ENCODE measurements at regions not wholly inside any gene's neighbourhood (a gene's known extent, or its start where the extent isn't known, plus 50 kb on each side); places are given as distances from the start of the nearest gene placed in this dataset.
"Not testable (repeated sequence)": the region's sequence is repeated elsewhere in the genome, so short reads cannot be mapped to it uniquely, and the experiment has no call there.

DNA sequence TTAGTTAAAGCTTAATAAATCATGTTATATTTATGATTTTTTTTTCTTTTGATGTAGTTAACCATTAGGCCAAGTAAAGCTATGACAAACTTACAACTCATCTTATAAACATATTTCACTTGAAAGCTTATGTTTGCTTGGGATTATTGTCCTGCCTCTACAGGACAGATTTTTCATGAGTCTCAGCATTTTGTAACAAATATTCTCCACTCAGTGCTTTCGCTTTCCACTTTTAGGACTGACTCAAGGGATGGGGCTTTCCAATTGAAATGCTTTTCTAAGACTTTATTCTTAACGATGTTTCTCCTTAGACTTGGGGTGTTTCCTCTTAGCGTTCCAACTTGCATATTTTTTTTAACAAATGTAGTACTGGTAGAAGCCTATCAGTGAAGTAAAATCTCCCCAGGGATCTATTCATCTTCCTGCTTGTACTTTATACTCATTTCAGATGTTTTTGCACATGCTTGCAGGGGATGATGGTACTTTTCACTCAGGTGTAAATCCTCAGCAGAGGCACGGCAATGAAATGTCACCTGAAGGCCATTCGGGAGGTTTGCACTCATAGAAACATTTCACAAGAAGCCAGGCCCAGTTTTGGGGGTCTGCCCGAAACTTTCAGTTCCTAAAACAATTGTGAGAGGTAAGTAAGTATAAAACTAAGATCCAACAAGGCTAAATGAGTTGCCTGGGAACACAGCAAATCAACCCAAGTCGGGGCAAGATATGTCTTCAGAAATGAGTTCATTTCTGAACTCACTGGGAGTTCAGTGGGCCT lies 298.1 kb upstream of the FOXQ1 start:
- in situ Hi-C loops (cut with HindIII; ENCODE audit: low sequenced_read_pairs): no loop called here

DNA sequence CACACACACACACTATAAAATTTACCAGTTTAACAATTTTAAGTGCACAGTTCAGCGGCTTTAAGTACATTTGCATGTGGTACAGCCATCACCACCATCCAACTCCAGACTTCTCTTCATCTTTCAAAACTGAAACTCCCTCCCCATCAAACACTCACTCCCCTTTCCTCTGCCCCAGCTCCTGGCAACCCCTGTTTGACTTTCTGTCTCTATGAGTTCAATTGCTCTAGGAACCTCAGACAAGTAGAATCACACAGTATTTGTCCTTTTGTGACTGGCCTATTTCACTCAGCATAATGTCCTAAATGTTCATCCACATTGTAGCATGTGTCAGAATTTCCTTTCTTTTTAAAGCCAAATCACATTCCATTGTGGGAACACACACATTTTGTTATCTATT lies 302.8 kb upstream of the FOXQ1 start:
- in situ Hi-C loops (cut with HindIII; ENCODE audit: low sequenced_read_pairs): no loop called here

DNA sequence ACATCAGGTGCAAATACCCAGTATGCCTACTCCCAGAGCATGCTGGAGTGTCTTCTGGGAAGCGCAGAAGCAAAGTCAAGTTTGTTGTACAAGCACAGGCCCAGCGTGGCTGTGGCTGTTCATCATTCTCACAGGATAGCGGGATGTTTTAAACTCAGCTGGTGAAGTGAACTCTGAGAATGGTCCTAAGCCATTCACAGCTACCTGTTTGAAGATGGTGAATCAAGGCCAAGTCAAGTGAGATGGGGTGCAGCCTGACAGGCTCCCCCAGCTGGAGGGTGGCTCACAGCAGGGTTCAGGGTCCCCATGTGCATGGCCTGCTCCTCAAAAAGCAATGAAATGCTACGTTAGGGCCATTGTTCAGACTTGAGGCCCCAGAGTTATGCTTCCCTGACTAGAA lies 304.7 kb upstream of the FOXQ1 start:
- in situ Hi-C loops (cut with HindIII; ENCODE audit: low sequenced_read_pairs): no loop called here

DNA sequence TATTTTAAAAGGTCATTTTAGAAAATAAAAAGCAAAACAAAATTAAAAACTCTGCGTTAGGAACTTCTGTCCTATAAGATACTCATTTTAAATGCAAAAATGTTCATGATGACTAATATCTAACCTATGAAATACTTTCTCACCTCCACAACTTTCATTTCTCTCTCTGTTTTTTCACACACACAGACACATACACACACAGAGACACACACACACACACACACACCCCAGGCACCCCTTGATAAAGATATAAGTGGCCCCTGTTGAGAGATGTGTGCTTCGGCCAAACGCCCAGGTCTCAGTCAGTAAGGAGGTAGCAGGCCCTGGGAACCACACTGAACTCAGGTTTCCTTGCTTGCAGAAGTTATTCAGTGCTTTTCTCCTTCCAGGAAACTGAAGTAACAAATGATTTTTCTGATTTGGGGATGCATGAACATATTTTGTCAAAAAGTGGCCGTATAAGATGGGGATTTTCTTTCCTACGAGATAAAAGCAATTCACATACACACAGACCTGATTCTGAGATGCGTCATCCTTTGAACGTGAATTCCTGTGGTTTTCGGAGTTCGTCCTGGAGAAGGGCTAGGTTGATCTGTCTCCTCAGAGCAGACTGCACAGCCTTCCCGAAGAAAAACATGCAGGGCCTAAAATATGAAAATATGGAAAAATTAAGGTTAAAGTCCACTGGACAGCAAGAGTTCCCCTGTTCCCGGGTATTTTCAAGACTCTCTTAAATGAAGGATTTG lies 306.8 kb upstream of the FOXQ1 start:
- in situ Hi-C loops (cut with HindIII; ENCODE audit: low sequenced_read_pairs): no loop called here

DNA sequence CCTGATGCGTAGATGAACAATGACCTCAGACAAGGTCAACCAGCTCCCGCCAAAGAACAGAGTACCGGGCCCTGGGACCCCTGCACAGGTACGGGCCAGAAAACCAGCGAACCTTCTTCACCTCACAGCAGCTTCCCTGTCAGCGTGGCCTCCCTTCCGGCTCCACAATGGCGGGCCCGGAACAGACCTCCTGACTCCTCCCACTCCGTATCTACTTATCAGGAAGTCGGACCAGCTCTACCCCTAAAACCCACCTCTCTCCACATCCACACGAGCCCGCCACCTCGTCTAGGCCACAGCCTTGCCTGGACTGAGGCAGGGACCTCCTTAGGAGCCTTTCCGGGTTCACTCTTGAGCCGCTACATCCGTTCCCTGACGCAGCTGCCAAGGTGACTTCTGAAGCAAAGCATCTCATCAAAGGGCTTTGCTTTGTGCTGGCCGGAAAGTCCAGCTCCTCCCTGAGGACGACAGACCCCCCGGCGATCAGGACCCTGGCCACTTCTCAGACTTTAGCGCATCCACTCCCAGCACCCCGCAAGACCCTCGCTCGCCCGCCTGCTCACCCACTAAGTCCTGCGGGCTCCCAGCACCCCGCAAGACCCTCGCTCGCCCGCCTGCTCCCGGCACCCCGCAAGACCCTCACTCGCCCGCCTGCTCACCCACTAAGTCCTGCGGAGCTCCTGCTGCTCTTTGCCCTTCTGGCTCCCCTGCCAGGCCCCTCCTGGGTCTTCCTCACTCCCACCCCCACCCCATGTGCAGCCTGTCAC lies 308.3 kb upstream of the FOXQ1 start:
- in situ Hi-C loops (cut with HindIII; ENCODE audit: low sequenced_read_pairs): no loop called here

DNA sequence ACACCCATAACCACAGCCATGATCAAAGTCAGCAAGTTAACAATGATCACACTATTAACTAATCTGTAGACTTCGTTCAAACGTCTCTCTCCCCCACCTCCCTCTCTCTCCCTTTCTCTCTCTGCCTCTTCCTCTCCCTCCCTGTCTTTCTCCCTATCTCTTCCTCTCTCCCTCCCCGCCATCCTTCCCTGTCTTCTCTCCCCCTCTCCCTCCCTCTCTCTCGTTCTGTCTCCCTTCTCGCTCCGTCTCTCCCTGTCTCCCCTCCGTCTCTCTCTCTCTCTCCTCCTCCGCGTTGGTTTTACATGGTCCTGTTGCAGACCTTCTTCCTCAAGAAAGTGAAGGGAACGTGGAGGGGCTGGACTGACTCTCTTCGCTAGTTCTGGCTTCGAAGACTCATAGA lies 308.9 kb upstream of the FOXQ1 start:
- in situ Hi-C loops (cut with HindIII; ENCODE audit: low sequenced_read_pairs): no loop called here

DNA sequence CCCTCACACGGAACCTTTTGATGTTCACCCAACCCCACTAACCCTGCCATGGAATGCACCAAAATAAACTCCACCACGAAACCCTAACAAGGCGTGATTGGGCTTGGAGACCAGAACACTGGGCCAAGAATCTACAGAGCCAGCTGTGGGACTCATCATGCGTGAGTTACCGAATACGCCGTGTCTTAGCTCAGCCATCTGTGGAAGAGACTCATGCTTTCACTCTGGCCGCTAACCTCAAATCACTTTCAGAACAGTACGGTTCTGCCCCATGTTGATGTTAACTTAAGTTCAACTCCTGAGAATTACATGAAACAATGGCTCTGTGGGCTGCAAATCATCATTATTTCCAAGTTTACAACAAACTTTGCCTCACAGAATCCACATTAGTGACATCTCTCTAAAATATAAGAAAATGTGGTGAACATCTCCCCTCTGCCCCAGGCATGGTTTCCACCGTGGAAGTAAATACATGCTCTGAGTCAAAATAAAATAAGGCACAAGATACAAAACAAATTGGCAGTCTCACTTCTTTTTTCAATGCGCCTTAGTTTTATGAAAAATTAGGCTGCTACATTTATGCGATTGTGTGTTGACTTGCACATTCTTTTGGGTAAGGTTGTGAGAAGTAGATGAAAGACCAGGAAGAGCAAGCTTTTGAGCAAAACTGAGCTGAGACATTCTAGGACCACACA lies 308.9 kb upstream of the EXOC2 start:
- in situ Hi-C loops (cut with HindIII; ENCODE audit: low sequenced_read_pairs): no loop called here

DNA sequence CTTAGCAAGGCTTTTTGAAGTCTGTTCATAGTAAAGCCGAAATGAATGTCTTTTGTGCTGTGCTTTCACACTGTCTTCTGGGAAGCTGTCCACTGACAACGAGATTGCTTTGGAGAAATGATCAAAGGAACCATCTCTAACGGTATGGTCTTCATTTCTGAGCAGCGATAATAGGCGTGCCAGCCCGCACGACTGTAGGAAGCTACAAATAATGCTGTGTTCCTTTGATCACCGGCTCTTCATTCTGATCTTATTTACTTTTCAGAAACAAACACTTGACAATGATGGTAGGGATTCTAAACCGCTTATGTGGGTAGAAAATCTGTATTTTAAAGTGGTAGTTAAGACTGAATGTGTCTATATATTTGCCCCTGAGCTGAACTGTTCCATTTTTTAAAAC lies 306.6 kb upstream of the EXOC2 start:
- in situ Hi-C loops (cut with HindIII; ENCODE audit: low sequenced_read_pairs): no loop called here

DNA sequence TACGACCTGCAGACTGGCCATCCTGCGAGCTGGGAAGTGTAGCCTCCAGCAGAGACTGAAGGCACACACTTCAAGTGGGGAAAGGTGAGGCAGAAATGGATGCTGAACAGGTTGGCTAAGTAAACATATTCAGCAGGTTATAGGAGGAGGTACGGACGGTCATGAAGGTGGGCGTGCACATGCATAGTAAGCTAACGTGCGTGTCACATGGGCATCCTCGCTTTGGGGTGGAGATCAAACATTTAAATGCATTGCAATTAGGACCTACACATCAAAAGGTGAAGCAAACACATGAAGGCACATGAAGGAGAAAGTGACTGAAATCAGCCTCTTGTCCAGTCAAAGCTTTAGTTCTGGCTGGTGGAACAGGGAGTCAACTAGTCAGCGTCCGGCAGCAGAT lies 305.6 kb upstream of the EXOC2 start:
- in situ Hi-C loops (cut with HindIII; ENCODE audit: low sequenced_read_pairs): no loop called here

DNA sequence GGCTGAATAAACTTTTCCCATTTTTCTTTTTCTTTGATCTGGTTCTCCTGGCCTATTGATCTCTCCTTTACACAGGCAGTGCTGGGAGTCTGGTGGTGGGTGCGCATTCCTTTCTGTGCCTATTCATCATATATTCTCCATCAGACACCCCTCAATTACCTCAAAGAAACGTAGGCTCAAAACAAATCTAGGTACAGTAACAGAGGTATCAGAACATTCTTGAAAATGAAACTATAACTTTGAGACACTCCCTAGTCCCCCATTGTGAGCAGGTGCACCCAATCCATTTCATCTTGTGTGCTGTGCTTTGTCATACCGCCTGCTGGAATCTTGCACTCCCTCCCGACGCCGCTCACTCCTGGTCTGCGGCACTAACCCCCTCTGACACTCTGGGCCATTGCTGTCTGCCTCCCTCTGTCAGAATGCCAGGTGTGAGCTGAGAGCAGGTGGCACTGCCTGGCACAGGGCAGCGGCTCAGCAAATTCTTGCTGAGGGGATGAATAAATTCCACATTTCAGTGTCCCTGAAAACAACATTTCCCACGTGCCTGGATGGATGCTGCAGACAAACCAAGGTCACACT lies 303.4 kb upstream of the EXOC2 start:
- in situ Hi-C loops (cut with HindIII; ENCODE audit: low sequenced_read_pairs): no loop called here

DNA sequence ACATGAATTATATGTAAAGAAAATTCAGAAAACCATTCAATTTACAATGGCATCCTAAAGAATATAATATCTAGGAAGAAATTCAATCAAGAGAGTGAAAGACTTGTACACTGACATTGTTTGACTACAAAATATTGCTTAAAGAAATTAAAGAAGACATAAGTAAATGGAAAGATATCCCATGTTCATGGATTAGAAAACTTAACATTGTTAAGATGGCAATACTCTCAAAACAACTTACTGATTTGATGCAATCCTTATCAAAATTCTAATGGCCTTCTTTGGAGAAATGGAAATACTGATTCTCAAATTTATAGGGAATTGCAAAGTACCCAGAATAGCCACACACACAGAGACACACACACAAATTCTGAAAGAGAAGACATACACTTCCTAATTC lies 298.3 kb upstream of the EXOC2 start:
- in situ Hi-C loops (cut with HindIII; ENCODE audit: low sequenced_read_pairs): no loop called here

DNA sequence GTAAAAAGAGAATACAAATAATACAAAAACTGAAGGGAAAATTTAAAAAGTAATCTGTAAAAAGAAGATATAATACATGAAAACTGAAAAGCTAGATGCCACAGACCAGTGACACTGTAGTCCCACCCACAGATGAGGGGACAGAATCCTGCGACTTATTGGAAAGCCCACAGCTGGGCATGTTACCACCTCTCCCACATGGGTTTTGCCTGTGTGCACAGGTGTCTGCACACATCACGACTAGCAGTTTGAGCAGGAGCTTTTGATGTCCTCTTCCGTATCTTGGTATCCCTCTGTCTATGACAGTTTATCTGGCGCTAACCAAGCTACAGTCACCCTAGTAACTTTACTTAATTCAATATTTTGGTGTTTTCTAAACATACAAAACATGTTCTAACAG lies 291.1 kb upstream of the EXOC2 start:
- in situ Hi-C loops (cut with HindIII; ENCODE audit: low sequenced_read_pairs): no loop called here

DNA sequence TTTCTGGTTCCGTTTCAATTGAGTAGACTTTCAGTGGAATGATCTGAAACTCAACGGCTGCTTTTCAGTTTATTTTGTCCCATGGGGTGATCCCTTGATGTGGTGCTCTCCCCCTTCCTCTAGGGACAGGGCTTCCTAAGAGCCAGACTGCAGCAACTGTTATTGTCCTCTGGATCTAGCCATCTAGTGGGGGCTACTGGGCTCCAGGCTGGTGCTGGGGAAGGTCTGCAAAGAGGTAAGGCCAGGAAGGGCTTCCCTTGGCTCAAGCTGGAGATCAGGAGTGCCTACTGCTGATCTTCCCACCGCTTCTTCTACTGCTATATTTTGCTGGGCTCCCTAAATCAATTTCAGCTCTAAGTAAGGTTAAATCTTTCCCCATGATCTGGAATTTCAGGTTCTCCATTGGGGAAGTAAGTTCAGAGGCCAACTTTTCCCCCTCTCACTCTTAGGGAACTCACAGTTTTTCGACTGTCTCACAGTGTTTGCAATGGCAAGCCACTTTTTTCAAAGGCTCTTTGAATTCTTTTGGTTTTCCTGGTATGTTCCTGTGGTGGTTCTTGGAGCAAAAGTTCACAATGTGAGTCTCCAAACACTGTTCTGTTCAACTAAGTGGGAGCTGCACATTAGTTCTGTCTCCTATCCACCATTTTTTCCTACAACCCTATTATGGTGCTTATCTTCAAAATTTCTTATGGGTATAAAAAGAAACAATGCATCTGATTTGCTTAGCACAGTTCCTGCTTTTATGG lies 286.2 kb upstream of the EXOC2 start:
- in situ Hi-C loops (cut with HindIII; ENCODE audit: low sequenced_read_pairs): no loop called here

DNA sequence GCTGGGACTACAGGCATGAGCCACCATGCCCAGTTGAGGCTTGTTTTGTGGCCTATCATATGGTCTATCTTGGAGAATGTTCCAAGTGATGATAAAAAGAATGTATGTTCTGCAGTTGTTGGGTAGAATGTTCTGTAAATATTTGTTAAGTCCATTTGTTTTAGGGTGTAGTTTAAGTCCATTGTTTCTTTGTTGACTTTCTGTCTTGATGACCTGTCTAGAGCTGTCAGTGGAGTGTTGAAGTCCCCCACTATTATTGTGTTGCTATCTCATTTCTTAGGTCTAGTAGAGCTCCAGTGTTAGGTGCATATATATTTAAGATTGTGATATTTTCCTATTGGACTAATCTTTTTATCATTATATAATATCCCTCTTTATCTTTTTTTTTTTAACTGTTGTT lies 284.3 kb upstream of the EXOC2 start:
- in situ Hi-C loops (cut with HindIII; ENCODE audit: low sequenced_read_pairs): not testable (repeated sequence)

DNA sequence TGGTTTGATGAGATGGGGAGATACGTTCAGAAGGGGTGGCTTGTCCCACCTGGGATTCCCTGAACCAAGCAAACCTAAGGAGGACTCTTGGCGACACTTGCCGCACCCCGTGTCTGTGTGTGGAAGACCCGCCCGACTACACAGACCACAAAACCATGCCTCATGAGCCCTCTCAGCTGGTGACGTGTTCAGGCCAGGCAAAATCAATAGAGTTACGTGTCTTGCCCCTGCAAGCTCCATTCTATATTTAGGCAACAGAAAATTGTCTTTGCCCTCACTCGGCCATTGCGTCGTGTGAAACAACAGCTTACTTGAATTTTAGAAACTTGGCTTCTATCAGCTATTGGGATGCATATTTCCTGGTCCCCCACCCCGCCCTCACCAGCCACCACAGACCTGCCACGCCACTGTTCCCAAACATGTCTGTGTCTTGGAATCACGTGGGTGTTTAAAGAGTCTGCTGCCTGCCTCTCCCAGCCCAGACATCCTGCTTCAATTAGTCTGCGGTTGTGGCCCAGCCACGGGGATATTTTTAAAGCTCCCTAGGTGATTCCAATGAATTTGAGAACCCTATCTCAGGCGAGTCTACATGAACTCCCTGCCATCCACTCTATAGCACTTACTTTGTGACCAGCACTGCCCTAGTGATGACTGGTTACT lies 279.2 kb upstream of the EXOC2 start:
- in situ Hi-C loops (cut with HindIII; ENCODE audit: low sequenced_read_pairs): no loop called here

DNA sequence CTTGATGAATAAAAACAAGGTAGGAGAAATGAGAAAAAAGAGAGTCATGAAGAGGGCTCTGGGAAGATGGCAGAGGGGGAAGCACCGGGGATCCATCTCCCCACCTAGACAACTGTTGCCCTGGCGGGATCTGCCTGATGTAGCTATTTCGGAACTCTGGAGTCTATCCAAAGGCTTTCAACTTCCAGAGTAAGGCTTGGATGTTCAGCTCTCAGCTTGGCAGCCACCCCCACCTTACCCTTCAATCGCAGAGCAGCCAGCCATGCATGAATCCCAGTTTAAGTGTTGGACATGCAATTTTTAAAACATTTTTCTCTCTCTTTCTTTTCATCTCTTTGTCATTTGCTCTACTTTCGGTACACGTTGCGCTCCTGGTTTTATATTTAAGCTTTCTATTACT lies 275.9 kb upstream of the EXOC2 start:
- in situ Hi-C loops (cut with HindIII; ENCODE audit: low sequenced_read_pairs): no loop called here

DNA sequence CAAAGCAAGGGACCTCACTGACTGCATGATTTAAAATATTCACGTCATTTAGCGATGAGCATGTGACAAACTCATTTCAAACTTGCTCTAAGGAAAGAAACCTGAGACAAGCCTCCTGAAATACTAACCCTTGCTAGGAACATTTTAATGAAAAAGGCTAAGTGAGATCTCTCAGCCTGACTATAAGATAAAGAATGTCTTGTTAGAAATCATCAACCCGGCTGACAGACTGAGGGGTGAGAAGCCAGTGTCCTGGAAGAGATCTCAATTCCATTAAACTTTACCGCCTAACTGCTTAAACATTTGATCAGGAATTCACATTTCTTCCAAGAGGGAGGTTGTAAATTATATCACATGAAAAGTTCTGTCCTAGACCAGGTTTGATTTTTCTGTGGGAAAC lies 274.8 kb upstream of the EXOC2 start:
- in situ Hi-C loops (cut with HindIII; ENCODE audit: low sequenced_read_pairs): no loop called here

DNA sequence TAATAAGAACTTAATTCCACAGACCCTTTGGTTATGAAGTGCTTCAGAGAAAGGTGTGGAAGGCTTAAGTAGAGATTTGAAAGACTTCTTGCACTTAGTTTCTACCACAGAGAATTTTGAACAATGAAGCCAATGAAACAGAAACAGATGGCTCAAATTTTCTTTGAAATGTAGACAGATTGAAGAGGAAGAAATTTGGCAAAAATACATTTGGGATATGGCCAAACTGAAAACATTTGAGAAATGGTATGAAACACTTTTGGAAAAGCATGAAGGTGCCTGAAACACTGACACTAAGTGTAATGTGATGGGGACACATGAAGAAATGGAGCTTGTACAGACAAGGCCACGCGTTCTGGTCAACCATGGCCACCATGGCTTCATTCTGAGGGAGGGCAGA lies 272.4 kb upstream of the EXOC2 start:
- in situ Hi-C loops (cut with HindIII; ENCODE audit: low sequenced_read_pairs): no loop called here

DNA sequence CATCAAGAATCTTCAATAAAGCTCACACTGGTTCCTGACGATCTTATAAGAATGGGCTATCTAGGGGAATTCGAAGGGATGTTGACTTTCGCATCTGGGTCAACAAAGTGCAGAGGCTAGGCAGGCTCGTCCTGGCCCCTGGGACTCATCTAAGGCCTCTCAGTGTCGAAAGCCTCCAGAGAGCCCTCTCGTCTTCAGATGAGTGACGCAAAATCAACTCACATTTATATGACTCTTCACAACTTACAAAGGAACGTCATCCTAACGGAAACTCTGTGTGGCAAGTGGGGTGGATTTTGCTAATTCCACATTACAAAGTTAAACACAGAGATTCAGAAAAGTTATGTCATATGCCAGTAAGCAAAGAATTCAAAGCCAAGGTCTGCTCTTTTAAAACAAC lies 270.5 kb upstream of the EXOC2 start:
- in situ Hi-C loops (cut with HindIII; ENCODE audit: low sequenced_read_pairs): no loop called here

Measured in endothelial cell of hepatic sinusoid (primary cell).